HepG2 (cell line): ENCODE measurements at regions not wholly inside any gene's neighbourhood (a gene's known extent, or its start where the extent isn't known, plus 50 kb on each side); places are given as distances from the start of the nearest gene placed in this dataset.

Source experiments
- ATAC-seq: fragments of 200-7000 bp; cut with Tn5 transposase; 3 replicates; pipeline ENCODE4 v1.9.1; 2020; ENCODE audit warnings: mild to moderate bottlenecking, moderate library complexity
- BruUV-seq: library from RNA; stranded (reverse); fragments of 400-500 nt; replicated peaks from 2 replicates; lab custom pipeline; 2021; lab: Mats Ljungman, UMichigan
- CTCF ChIA-PET: fragments of 300-600 bp; formaldehyde crosslinking; extraction: SDS; loops from one replicate; lab custom pipeline; 2021; ENCODE audit warnings: low total read pairs, inconsistent platforms, low intra/inter-chr PET ratio; lab: Yijun Ruan, JAX
- POLR2A ChIA-PET: fragments of 350-600 bp; sonication (Branson Sonifier 250); formaldehyde crosslinking; loops from one replicate; lab custom pipeline; 2020; ENCODE audit warnings: antibody characterized with exemption, inconsistent platforms; lab: Yijun Ruan, JAX
- DNase-seq: peaks from one replicate; pipeline ENCODE4 v3.0.0-alpha.2; 2015; ENCODE audit warnings: low spot score
- FAIRE-seq: peaks from 3 replicates; lab custom pipeline; 2011; peaks lifted over from hg19 to GRCh38; lab: Jason Lieb, UNC
- H2AFZ ChIP-seq: one replicate; pipeline ENCODE4 v1.6.1; 2011; ENCODE audit warnings: low read length, inconsistent platforms
- H3K27ac ChIP-seq: fragments of 300-600 bp; 3 replicates; pipeline ENCODE4 v1.8.0; 2011; ENCODE audit warnings: mixed run types, mild to moderate bottlenecking, mixed read lengths, low read length, inconsistent platforms; ENCODE audit not compliant: insufficient read depth; ENCODE audit errors: extremely low read length
- H3K27me3 ChIP-seq, 2 experiments: fragments of 200-600 bp in 1 of 2; 2 replicates in 1 of 2; 3 replicates in 1 of 2; pipeline versions ENCODE4 v1.6.0 to v1.8.0; 2011; ENCODE audit warnings: low read length in 2 of 2, mild to moderate bottlenecking in 2 of 2, moderate library complexity in 2 of 2, inconsistent platforms in 1 of 2; ENCODE audit not compliant: insufficient read depth in 2 of 2, control insufficient read depth in 1 of 2
- H3K36me3 ChIP-seq, 2 experiments: fragments of 200-600 bp in 1 of 2; replicated peaks in 1 of 2; 2 replicates in 1 of 2; 3 replicates in 1 of 2; pipeline versions ENCODE4 v1.5.1 to v1.8.0; 2011; ENCODE audit warnings: low read length in 2 of 2, inconsistent platforms in 1 of 2; ENCODE audit not compliant: insufficient read depth in 2 of 2, control insufficient read depth in 1 of 2
- H3K4me1 ChIP-seq: 2 replicates; pipeline ENCODE4 v1.5.1; 2012; ENCODE audit warnings: low read length, inconsistent platforms; ENCODE audit not compliant: insufficient read depth
- H3K4me2 ChIP-seq: 2 replicates; pipeline ENCODE4 v1.6.0; 2011; ENCODE audit warnings: low read depth, low read length, inconsistent platforms
- H3K4me3 ChIP-seq, 3 experiments: fragments of 200-600 bp in 1 of 3; sonication (generic), shearing (Covaris generic) in 1 of 3; replicated peaks in 1 of 3; 2 replicates each; pipeline ENCODE4 v1.5.1; 2011 to 2016; ENCODE audit warnings: low read length in 3 of 3, inconsistent platforms in 2 of 3, low read depth in 2 of 3, mild to moderate bottlenecking in 2 of 3, control low read depth in 1 of 3, mixed read lengths in 1 of 3; ENCODE audit not compliant: insufficient read depth in 1 of 3
- H3K79me2 ChIP-seq: one replicate; pipeline ENCODE4 v1.6.1; 2011; ENCODE audit warnings: low read length, inconsistent platforms; ENCODE audit not compliant: insufficient read depth
- H3K9ac ChIP-seq: 2 replicates; pipeline ENCODE4 v1.6.0; 2011; ENCODE audit warnings: mild to moderate bottlenecking, low read depth, low read length, inconsistent platforms; ENCODE audit not compliant: insufficient read depth
- H3K9me3 ChIP-seq: 2 replicates; pipeline ENCODE4 v1.5.1; 2012; ENCODE audit warnings: mild to moderate bottlenecking, low read length
- H4K20me1 ChIP-seq: 2 replicates; pipeline ENCODE4 v1.6.0; 2011; ENCODE audit warnings: inconsistent platforms, mild to moderate bottlenecking, low read length, moderate library complexity; ENCODE audit not compliant: insufficient read depth
- BRCA1 ChIP-seq: sonication (generic); formaldehyde crosslinking; IDR thresholded peaks from 2 replicates; pipeline ENCODE4 v1.4.0; 2020; ENCODE audit warnings: missing genetic modification reagents
- CC2D1A ChIP-seq: sonication (generic); formaldehyde crosslinking; IDR thresholded peaks from 2 replicates; pipeline ENCODE4 v1.8.1; 2023; ENCODE audit warnings: mild to moderate bottlenecking, missing genetic modification reagents
- DBP ChIP-seq: sonication (generic); formaldehyde crosslinking; IDR thresholded peaks from 2 replicates; pipeline ENCODE4 v1.4.0; 2020; ENCODE audit warnings: missing genetic modification reagents; ENCODE audit errors: not compliant biosample characterization
- PAF1 ChIP-seq: IDR thresholded peaks from 2 replicates; pipeline ENCODE4 v1.6.1; 2016; ENCODE audit warnings: missing genetic modification reagents, missing compliant biosample characterization
- PRDM4 ChIP-seq: sonication (generic); formaldehyde crosslinking; IDR thresholded peaks from 2 replicates; pipeline ENCODE4 v1.9.0; 2021; ENCODE audit warnings: missing genetic modification reagents, borderline replicate concordance
- RERE ChIP-seq: IDR thresholded peaks from 2 replicates; pipeline ENCODE4 v1.6.1; 2016; ENCODE audit warnings: low read depth, missing genetic modification reagents, missing compliant biosample characterization
- RFXAP ChIP-seq: sonication (generic); formaldehyde crosslinking; IDR thresholded peaks from 2 replicates; pipeline ENCODE4 v1.4.0; 2020; ENCODE audit warnings: missing genetic modification reagents, borderline replicate concordance
- ZC3H13 ChIP-seq: sonication (generic); formaldehyde crosslinking; IDR thresholded peaks from 2 replicates; pipeline ENCODE4 v1.8.1; 2023; ENCODE audit warnings: mild to moderate bottlenecking, missing genetic modification reagents, moderate library complexity
- ZNF282 ChIP-seq: fragments of 450-650 bp; IDR thresholded peaks from 2 replicates; pipeline ENCODE4 v1.6.1; 2018; ENCODE audit not compliant: partially characterized antibody
- WGBS: methylation state at CpG from one replicate; pipeline ENCODE4 v1.1.6; 2017; ENCODE audit warnings: low lambda C conversion rate; 5-methylcytosine and 5-hydroxymethylcytosine counted together
- in situ Hi-C: cut with HindIII; loops from 2 replicates; pipeline ENCODE4 v1.10.0; 2017; ENCODE audit warnings: low pct_unique_long_range_greater_than_20kb; ENCODE audit not compliant: extremely low pct_ligation_motif_present
- intact Hi-C: fragments of 100-400 bp; cut with micrococcal nuclease; formaldehyde crosslinking; loops from one replicate; pipeline ENCODE4 v1.10.0; 2022; ENCODE audit not compliant: unreplicated experiment

- TF ChIP-seq DBP (CRISPR knock-in tag) (no peak), RFXAP (CRISPR knock-in tag) (no peak)
Observed at GRCh38 chr10:62463364-62463763, 89.2 kb downstream of the ZNF365 start (continued).

GRCh38 chr10:62464308-62464707 lies 90.1 kb downstream of the ZNF365 start:
- no peaks in the 10 kb centered on the region; a peak in 2 of 5 replicates for H3K27me3 ChIP-seq
- H3K9me3 ChIP-seq = no peaks in the 10 kb centered on the region
- no peak overlapping the region for H3K4me2 ChIP-seq
- H3K79me2 ChIP-seq = no peaks in the 10 kb centered on the region
- in situ Hi-C loops = no loop called here
- ATAC-seq (no peak), DNase-seq (no peak), FAIRE-seq (no peak)
- ChIA-PET POLR2A (no interaction called here), CTCF (no interaction called here)
- no peak overlapping the region for H3K4me3 ChIP-seq
- H4K20me1 ChIP-seq = no peaks in the 10 kb centered on the region
- no peak overlapping the region for H2AFZ ChIP-seq
- no peak overlapping the region for H3K27ac ChIP-seq
- H3K4me1 ChIP-seq = no peaks in the 10 kb centered on the region
- BruUV-seq = no TSS peak
- H3K36me3 ChIP-seq = no peaks in the 10 kb centered on the region
- 3% methylated on average over 2 of the region's 2 CpGs for WGBS
- H3K9ac ChIP-seq = no peak overlapping the region
- intact Hi-C loops = no loop called here
- no peak for TF ChIP-seq PAF1 (CRISPR knock-in tag)
- TF ChIP-seq BRCA1 (CRISPR knock-in tag) = no peak
- no peak for TF ChIP-seq ZC3H13
- TF ChIP-seq RERE (CRISPR knock-in tag) = no peak
- TF ChIP-seq ZNF282 = no peak
- TF ChIP-seq PRDM4 (CRISPR knock-in tag) = no peak
- TF ChIP-seq CC2D1A (CRISPR knock-in tag) = no peak
